Dedifferentiated amniotic fluid mesenchymal stem cell (primary cell): ENCODE measurements at regions not wholly inside any gene's neighbourhood (a gene's known extent, or its start where the extent isn't known, plus 50 kb on each side); places are given as distances from the start of the nearest gene placed in this dataset.

Experiments
- DNase-seq: peaks from one replicate; pipeline ENCODE4 v3.0.0-alpha.2; 2016; ENCODE audit errors: extremely low spot score

DNA sequence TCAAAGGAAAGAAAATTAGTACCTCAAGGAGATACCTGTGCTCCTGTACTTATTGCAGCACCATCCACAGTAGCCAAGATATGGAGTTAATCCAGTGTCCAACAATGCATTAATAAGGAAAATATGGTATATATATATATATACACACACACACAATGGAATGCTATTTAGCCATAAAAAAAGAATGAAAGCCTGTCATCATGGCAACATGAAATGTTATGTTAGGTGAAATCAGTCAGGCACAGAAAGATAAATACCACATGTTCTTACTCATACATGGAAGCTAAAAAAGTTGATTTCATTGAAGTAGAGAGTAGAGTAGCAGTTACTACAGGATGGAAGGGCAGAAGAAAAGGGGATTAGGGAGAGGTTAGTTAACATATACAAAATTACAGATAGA is 601.5 kb downstream of the ANXA1 start:
- peak; percentile 25 for DNase-seq

DNA sequence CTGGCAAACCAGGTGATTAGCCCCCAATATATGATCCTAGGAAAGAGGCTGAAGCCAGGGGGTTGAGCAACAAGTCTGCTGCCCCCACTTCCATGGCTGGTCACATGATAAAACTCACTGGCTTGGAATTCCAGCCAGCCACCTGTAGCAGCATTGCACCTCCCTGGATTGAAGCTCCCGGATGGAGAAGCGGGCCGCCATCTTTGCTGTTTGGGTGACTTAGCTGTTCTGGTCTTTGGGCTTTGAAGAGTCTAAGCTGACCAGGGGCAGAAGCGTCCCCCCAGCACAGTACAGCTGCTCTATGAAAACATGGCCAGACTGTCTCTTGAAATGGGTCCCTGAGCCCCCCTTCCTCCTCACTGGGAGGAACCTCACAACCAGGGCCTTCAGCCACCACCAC is 610.2 kb downstream of the ANXA1 start:
- DNase-seq: no peak

DNA sequence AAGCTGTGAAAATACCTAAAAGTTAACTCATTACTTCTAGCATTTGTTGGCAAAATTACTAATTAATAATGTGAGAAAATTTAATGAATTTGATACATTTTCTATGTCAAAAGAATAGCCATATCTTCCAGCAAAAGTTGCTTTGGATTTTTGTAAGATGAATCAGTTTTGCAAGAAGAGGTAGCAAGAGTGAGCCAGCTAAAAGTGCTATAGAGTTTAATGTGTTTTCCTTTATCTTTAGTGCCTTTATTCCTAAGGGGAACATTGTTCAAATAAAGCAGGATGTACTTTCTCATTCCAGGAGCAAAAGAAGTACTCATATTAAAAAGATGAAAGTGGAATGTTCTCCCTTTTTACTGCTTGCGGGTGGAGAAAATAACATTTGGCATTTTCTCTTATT is 622.2 kb downstream of the ANXA1 start:
- DNase-seq: no peak

DNA sequence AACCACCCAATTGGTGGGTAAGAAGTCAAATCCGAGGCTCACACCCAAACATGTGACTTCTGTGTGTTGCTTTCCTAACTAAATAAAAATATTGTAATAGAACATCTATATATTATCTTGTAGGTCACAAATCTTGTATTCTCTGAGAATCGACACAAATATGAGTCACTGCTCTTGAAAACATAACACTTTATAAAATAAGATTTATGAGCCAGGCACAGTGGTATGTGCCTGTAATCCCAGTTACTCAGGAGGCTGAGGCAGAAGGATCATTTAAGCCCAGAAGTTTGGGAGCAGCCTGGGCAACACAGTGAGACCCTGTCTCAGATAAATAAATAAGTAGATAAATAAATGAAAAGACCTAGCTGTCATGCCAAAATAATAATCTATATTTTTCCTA is 624.1 kb downstream of the ANXA1 start:
- DNase-seq: no peak

DNA sequence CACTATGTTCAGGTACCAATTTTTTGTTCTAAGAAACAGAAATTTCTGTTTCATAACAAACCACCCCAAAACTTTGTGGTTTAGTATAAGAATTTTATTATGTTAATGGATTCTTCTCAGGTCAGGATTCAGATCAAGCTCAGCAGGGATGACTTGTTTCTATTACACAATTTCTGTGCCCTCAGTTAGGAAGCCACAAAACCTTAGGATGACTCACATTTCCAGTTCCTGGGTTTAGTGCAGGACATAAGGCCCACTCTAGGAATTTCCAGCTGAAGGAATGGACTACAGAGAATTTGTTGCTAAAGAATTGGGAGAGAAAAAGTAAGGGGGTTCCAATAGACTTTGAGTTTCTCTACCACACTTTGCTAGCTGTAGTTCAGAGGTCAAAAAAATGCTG is 629.3 kb downstream of the ANXA1 start:
- DNase-seq: peak; percentile 87

DNA sequence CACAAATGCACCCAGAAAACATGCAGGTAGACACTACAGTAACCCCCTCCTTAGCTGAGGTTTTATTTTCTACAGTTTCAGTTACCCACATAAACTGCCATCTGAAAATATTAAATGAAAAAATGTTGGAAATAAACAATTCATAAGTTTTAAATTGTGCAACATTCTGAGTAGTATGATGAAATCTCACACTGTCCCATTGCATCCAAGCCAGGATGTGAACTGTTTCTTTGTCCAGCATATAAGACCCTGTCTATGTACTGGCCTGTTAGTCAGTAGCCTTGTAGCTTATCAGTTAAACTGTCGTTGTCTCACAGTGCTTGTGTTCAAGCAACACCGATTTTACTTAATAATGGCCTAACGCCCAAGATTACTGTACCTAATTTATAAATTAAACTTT is 630.5 kb downstream of the ANXA1 start:
- peak; percentile 51 for DNase-seq

DNA sequence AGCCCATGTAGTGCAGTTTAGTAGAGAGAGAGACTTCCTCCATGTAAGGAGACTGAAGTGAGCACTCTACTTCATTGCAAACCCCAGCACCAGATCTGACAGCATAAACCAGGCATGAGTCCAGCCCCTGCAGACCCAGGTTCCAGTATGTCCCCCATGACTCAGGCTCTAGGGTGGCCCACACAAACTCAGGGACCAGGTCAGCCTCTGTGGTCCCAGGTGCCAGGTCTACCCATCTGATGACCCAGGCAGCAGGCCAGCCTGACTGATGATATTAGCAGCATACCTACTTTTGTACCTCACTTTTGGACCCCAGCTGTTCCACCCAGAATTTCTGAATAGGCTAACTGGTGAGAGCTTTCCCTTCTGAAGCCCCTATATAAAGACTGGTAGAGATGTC is 647.8 kb downstream of the ANXA1 start:
- DNase-seq: no peak

DNA sequence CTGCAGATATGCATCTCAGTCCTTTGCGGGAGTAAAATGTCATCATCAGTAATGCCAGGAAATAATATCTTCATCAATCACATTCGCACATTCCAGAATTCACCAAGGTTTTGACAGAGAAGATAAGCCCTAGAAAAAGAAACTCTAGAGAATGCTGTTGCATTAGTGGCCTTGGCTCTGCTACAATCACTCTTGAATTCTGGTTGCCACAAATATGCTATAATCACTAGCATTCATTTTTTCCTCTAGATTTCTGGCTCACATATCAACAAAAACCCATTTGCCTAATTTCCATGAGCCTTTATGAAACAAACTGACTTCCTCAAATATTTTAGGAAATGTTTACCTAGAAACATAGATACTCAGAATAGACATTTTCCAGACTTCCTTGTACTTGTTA is 653.4 kb downstream of the ANXA1 start:
- DNase-seq: peak; percentile 40

DNA sequence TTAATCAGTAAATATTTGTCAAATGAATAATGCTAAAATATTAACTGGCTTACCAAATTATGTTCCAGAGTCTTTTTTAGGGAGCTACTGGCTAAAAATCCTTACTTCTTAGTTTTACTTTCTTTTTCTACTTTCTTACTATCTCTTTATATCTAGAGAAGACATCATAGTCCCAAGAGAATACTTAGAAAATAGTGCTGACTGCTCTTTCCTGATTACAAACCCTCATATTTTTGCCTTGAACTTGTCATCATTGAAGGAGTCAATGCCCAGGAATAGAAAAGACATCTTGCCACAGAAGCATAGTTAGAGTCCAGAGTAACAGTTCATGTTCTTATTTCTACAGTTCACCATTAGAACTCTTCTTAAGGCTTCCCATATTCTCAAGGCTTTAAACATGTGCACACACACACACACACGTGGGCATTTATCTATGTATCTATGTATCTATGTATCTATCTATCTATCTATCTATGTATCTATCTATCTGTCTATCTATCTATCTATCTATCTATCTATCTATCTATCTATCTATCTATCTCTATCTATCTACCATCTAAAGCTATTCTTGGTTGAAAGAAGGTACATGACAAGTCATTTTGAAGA is 654.3 kb downstream of the ANXA1 start:
- DNase-seq: no peak

DNA sequence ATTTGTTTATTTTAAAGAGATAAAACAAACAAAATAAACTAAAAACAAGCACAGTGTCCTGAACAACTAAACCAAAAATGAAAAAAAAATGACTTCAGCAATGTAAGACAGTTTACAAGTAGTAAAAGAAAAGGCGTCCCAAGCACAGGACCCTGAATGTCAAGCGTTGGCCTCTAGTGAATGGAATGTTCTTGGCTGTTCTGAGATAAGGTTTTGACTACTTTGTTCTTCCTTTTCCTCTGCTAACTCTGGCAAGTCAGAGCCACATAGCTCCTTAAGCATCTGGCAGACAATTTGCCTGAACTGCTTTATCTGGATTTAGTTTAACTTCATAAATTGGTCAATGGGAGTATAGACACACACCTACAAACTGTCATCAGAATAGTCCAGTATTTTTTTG is 655.2 kb downstream of the ANXA1 start:
- DNase-seq: no peak

DNA sequence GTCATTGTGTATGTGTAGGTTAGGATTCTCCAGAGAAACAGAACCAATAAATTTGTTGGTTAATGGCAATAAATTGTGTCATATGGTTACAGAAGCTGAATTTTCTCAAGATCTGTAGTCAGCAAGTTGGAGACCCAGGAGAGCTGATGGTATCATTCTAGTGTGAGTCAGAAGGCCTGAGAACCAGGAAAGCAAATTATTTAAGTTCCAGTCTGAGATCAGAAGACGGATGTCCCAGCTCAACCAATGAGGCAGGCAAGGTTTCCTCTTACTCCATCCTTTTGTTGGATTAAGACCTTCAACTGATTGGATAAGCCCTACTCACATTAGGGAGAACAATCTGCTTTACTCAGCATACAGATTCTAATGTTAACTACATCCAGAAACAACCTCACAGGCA is 656.3 kb downstream of the ANXA1 start:
- DNase-seq: no peak

DNA sequence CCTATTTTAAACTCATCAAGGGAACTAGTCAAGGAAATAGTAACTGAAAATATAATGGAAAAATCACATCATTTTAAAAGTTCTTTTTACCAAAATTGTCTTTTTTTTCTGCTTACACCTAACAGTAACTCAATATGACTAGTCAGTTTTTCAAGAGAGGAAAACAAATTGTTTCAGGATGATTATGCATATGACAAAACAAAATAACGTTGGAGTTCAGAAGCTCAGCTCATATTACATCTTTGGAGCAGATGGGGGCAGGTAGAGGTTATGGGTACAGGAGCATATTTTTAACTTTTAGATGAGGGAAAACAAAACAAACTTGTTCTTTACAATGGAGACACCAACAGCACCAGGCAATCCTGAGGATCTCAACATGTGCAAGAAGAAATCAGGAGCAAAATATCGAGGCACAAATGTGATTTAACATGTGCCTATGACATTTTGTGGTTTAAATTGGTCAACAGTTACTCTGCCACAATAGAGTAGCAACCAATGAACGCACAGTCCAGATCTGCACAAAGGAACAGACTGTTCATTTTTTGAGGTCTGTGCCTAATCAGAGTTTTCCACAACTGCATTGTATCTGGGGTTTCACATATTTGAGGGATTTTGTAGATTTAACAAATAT is 659.0 kb downstream of the ANXA1 start:
- peak; percentile 29 for DNase-seq

DNA sequence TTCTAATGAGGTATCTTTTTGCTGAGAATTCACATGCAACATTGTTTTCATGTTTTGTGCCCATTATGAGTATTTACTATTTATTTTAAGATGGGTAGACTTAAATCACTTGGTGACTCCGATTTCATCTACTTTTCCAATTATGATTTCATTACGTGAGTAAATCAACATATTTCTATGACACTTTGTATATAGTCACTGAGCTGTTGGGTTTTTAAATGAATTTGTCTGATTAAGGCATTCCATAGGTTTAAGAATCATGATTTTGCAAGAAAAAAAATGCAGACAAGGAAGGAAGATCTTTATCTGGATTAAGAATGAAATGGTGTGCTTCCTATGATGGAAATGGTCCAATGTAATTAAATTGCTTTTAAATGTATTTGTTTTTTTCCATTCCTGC is 661.9 kb downstream of the ANXA1 start:
- no peak for DNase-seq

DNA sequence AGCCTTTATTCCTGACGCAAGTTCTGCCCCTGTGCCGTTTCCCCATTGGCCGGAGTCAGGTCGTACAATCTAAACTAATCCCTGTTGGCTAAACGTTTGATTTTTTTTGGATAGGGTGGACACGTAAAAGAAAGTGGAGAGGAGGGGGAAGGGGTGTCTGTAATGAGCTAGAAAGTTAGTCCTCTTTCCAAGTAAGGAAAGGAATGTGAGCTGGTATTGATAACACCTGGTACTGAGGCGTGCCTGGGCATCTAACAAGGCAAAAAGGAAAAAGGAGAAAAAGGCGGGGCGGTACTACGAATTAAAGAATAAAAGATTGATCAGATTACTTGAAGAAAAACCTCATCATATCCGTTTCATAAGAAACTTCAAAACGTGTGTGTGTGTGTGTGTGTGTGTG is 665.2 kb downstream of the ANXA1 start:
- no peak for DNase-seq

DNA sequence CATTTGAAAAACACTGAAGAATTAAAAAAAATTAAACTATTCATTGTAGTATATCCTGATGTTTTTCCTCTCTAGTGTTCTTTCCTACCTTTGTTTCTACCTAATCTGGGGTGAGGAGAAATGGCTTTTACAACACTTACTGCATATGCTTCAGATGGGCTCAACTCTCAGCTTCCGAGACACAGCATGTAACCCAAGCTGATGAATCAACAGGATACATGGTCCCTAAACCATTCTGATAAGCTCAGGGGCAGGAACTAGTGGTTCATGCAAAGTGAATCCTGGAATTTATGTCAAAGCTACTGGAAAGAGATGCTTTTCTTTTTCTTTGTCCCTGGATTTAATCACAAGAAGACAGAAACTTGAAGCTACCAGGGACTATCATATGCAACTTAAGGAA is 672.5 kb upstream of the RORB start:
- no peak for DNase-seq

DNA sequence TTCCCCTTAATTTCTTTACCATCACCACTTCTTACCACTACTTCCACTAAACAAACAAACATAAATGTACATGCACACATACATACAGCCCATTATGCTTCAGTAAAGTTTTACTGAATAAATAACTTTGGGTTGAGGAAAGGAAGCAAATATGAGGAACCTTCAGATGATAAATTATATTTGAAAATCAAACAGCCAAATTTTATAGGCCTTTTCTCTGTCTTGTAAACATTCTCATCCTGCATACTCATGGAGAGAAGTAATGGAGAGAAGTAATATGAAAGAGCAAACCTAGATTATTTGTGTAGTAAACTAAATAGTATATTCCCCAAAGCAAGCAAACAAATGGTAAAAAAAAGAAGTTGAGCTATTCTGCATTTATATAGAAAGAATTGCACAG is 658.3 kb upstream of the RORB start:
- DNase-seq: no peak

DNA sequence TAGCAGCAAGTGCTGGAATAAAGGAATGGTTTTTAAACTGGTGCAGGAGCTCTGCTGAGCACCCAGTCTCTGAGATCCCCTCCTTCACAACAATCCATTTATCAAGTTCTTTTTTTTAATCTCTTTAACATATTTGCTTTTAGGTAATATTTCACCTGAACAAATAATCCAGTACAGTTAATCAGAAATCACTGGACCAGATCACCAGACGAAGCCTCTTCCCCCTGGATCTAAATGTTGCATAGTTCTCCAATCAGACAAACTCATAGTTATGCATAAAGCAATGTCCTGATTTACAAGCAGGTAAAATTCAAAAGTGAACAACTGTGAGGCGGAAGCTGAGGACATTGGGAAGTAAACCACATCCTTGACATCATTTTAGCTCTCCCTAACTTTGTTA is 657.7 kb upstream of the RORB start:
- DNase-seq: no peak

DNA sequence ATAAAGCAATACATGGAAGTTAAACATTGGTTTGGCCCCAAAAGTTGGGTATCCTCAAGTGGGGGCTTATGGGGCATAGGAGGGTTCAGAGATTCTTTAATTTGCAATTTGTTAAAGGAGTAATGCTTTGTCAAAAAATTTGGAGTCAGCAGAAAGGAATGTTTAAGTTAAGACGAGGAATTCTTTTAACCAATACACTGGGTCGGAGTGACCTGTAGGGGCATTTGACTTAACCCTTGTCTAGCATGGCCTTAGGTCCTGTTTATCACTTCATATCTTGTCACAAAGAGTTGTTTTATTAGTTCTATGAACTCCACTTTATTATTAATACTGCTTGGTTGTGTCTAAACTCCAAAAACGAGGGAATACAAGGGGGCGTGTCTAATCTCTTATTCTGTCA is 656.1 kb upstream of the RORB start:
- no peak for DNase-seq

DNA sequence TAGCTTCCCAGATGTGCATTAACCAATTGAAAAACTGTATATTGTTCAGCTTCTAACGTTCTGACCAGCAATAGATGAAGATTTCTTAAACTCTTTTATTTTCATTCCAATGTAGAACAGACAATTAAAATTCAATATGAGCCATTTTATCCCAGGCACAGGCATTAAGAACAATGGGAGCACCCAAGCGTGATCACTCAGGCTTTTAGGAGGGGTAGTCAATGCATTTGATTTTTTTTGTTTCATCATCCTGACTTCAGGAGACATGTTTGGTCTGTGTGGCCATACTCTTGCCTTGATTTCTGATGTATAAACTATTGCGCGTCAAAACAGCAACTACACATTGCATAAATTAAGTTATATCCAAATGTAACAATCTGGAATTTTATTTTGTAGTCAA is 653.0 kb upstream of the RORB start:
- no peak for DNase-seq

DNA sequence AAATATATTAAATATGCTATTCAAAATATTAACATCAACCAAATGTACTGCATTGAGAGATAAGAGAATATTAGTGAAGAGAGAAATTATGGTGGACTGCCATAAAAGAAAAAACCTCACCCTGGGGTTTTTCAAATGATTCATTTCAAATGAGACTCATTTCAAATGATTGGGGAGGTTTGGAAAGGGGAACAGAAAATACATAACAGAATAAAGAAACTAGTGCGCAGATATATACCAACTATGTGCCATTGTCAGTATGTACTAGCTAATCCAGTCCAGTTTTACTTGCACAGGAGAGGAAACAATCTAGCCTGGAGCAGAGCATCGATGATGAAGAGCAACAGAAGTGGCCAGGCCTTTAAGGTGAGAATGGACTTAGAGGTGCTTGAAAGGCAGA is 651.6 kb upstream of the RORB start:
- DNase-seq: no peak

DNA sequence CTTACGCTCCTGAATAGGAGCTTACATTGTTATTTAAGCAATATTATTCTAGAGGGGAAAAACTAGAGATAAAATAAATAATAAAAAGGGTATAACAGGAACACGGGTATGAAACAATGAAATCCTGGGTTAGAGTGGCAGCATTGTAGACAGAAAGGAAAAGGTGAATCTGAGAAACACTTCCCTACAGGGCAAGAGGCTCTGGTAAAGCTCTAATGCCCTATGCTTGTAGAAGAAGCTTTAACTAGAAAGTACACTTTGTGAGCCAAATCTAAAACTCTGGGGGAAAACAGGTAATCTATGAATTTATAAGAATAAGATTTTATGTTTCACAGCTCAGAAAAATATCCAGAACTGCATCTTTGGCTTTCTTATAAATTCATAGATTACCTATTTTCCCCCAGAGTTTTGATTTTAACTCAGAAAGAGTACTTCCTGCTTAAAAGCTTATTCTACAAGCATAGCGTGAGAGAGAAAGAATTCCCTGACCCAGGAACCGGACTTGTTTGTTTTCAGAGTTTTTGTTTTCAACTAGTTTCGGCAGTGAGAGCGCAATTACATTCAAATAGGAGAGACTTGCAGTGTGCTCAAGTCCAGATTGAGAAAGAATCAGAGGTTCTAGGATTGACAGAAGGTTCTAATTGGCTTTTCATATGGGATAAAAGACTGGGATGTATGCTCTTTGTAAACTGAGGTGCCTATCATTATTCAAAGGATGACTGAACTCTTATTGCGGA is 651.0 kb upstream of the RORB start:
- no peak for DNase-seq

DNA sequence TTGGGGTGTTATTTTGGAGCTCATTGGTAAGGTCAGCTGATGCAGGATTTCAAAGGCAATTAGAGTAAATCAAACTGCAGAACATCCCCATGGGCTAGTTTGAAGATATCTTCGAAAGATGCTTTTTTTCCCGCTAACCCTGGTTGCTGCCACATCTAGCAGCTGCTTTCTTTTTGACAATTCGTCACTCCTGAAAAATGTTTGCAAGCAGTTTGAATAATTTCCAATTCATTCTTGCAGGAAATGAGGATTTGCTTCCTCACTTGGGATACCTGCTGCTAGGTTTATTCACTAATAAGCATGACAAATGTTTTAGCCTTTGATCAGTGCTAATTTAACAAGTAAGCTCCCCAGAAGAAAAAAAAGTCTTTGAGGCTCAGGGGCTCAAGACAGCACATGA is 649.6 kb upstream of the RORB start:
- no peak for DNase-seq

DNA sequence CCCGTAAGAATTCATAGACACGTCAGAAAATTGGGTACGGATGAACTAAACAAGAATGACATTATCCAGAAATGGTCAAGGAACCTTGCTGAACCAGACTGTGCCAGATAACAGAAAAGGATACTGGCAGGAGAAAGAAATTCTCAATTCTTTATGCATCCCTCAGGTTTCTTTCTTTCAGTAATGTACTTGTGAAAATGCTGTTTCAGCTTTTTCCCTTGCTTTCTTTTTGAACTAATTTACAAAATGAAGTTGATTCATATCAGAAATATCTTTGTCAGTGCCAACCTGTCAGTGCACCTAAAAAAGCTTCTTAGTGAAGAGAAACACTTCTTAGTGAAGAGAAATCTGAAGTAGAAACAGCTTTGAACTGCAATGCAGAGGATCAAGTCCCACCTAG is 643.6 kb upstream of the RORB start:
- no peak for DNase-seq

DNA sequence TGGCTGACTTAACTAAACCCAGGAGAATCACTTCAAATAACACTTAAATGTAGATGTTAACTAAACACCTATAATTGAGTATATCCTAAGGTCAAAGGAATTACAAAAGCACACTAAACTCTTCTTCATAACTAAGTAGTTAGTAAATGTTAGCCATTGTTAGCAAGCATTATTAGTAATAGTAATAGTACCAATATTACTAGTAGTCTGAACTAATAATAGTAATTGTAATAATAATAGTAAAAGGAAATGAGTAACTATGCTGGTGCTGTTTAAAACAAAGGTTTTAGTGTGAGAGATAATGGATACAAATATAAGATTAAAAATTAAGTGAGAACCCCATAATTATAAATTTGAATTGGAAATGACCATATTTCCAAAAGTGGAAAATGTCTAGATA is 641.9 kb upstream of the RORB start:
- DNase-seq: no peak
